HG03064 (cell line): ENCODE measurements at regions not wholly inside any gene's neighbourhood (a gene's known extent, or its start where the extent isn't known, plus 50 kb on each side); places are given as distances from the start of the nearest gene placed in this dataset.
"Not testable (repeated sequence)": the region's sequence is repeated elsewhere in the genome, so short reads cannot be mapped to it uniquely, and the experiment has no call there.

Experiments
- ATAC-seq: cut with Tn5 transposase; IDR thresholded peaks from one replicate; pipeline ENCODE4 v1.9.1; 2021; ENCODE audit warnings: low read depth; ENCODE audit not compliant: unreplicated experiment

- ATAC-seq, result no peak
Observed at GRCh38 chr4:11069083-11069482, 359.6 kb downstream of the HS3ST1 start.

DNA sequence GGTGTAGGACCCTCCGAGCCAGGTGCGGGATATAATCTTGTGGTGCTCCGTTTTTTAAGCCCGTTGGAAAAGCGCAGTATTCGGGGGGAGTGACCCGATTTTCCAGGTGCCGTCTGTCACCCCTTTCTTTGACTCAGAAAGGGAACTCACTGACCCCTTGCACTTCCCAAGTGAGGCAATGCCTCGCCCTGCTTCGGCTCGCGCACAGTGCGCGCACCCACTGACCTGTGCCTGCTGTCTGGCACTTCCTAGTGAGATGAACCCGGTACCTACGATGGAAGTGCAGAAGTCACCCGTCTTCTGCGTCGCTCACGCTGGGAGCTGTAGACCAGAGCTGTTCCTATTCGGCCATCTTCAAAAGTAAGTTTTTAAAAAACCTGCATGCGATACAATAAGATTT, 362.1 kb downstream of the HS3ST1 start:
- ATAC-seq, result not testable (repeated sequence)

DNA sequence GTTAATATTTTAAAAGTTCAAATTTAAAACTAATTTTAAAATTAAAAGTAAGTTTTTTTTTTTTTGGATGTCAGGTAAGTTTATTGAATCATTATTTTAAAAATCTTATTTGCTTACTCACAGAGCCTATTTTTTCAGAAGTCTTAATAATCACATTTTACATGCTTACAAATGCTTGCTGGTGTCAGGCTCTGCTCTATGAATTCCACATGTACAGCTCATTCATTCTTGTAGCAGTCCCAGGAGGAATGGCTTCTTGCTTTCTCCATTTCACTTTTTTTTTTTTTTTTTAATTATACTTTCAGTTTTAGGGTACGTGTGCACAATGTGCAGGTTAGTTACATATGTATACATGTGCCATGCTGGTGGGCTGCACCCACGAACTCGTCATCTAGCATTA, 368.1 kb downstream of the HS3ST1 start:
- ATAC-seq, result not testable (repeated sequence)

- ATAC-seq, result not testable (repeated sequence)
Observed at GRCh38 chr4:11054937-11055336, 370.4 kb upstream of the CLNK start.

GRCh38 chr4:11053601-11054220, 369.1 kb upstream of the CLNK start:
- ATAC-seq, result no peak

- ATAC-seq, result no peak
Observed at GRCh38 chr4:11051181-11051580, 366.6 kb upstream of the CLNK start.

- no peak for ATAC-seq
Observed at GRCh38 chr4:11050766-11051165, 366.2 kb upstream of the CLNK start.

- no peak for ATAC-seq
Observed at GRCh38 chr4:11049001-11049400, 364.4 kb upstream of the CLNK start.

DNA sequence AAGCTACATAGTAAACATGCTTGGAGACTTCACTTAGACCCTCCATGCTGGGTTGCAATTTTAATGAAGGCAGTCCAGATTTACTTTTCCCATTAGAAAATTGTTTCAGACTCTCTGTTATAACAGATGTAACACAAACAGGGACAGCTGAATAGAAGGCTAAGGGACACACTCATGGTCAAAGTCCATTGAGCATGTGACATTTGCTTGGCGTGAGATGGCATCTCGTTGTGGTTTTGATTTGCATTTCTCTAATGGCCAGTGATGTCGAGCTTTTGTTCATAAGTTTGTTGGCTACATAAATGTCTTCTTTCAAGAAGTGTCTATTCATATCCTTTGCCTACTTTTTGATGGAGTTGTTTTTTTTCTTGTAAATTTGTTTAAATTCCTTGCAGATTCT, 358.2 kb upstream of the CLNK start:
- ATAC-seq, result no peak

DNA sequence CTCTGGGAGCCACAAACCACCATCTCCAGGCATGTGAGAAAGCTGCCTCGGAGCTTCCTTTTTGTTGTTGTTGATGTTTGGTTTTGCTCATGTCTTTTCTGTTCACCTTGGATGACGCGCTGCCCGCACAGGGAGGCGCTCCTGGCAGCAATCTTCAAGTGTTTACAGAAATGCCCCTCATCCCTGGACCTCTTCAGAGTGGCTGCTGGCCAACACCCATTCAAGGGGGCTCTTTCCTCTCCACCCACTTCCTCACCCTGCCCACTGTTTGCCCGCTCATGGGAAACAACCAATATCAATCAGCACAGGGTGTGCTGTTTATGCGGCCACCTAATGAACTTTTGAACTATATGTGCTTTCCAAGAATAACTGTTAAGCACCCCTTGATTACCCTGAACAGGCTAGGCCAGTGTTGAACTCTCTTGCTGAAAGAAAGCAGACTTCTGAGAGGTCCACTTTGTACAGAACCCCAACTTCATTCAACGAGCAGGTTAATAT, 355.1 kb upstream of the CLNK start:
- ATAC-seq, result no peak

- no peak for ATAC-seq
Observed at GRCh38 chr4:11038926-11039325, 354.4 kb upstream of the CLNK start.

GRCh38 chr4:11037637-11038036, 353.1 kb upstream of the CLNK start:
- no peak for ATAC-seq

- ATAC-seq, result no peak
Observed at GRCh38 chr4:11028334-11028733, 343.8 kb upstream of the CLNK start.

DNA sequence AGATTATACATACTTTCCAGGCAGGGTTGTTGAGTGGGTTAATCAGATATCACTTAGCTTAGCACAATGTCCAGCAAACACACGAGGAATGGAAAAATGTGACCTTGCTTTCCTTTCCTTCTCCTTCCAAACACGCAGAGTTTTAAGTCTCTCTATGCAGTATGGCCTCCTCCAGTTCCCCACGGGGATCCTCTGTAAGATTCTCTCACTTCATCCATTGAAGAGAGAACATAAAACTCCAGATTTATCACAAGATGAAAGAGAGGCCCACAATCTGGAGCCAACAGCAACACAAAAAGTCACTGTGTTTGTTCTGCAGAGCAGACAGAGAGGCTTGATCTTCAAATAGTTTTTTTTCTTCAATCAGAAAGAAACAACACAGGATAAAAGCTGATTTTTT, 336.8 kb upstream of the CLNK start:
- ATAC-seq, result no peak

DNA sequence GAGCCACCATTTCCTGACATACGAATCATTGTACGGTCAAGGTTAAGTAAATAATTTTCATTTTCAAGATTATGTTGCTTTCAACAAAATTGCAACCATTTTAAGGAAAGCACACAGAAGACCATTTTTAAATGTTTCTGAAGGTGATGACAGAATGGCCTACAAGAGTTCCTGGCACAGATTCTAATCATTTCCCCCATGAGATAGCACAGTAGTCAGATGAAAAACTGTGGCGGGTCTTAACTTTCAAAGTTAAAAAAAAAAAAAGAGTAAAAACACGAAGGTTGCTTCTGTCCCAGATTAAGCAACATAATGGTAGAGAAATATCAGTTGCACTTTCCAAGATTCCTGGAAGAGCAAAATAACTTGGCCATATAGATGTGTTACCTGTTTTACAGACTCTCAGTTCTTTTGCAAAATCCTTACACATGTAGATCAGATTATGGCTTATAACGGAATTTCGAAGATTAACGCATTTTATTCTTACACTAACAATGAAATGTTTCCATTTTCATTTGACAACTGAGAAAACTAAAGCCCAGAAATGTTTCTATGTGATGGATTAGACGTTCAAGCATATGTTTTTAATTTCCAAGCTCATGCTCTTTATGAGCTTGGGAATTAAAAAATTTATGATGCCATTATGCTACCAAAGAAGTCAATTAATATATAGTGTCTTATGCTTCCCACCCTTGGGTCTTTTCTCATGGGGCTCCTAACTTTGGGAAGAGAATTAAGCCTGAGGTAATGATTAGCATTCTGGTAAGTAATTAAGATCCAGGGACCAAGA, 335.1 kb upstream of the CLNK start:
- ATAC-seq, result no peak

GRCh38 chr4:11014199-11014598, 329.6 kb upstream of the CLNK start:
- no peak for ATAC-seq

GRCh38 chr4:11013094-11013664, 328.6 kb upstream of the CLNK start:
- ATAC-seq, result no peak

DNA sequence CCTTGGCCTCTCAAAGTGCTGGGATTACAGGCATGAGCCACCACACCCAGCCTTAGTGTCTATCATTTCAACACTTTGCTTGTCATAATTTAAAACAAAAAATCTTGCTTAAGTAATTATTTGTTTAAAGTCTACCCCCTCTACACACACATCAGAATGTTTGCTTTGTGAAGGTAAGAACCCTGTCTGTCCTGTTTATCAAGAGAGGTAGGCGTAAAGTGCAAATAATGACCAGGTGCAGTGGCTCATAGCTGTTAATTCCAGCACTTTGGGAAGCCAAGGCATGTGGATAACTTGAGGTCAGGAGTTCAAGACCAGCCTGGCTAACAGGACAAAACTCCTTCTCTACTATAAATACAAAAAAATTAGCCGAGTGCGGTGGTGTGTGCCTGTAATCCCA, 326.7 kb upstream of the CLNK start:
- ATAC-seq, result no peak

- no peak for ATAC-seq
Observed at GRCh38 chr4:11010624-11011023, 326.1 kb upstream of the CLNK start.

- no peak for ATAC-seq
Observed at GRCh38 chr4:11009281-11009680, 324.7 kb upstream of the CLNK start.

- no peak for ATAC-seq
Observed at GRCh38 chr4:11005300-11005699, 320.7 kb upstream of the CLNK start.

DNA sequence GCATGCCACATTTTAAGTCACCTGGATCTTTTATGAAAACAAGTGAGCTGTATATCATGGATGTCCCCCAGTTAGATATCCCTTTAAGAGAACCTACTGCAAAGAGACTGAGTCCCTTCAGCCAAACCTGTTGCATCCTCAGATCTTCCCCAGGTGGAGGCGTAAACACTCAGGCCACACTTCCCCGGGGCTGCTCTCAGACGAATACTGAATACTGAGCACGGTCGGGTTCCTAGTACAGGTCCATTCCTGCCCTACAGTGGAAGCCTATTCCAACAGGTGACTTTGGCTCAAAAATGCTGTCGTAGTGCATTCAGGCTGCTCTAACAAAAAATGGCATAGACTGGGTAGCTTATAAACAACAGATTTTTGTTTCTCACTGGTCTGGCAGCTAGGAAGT, 320.2 kb upstream of the CLNK start:
- no peak for ATAC-seq
